Fibroblast of lung (primary cell): ENCODE measurements at regions not wholly inside any gene's neighbourhood (a gene's known extent, or its start where the extent isn't known, plus 50 kb on each side); places are given as distances from the start of the nearest gene placed in this dataset.

Source experiments
- EZH2 ChIP-seq: IDR thresholded peaks from 2 replicates; pipeline ENCODE4 v1.5.1; 2012; ENCODE audit warnings: low read length, control low read depth, mild to moderate bottlenecking; ENCODE audit errors: missing control alignments
- TF ChIP-seq, protein P1 (sequence below), 2 donors: IDR thresholded peaks in 1 of 2; conservative IDR thresholded peaks in 1 of 2; 1 replicate in 1 of 2; 2 replicates in 1 of 2; pipeline ENCODE4 v1.5.1; 2011 to 2012; ENCODE audit warnings: low read length in 2 of 2, control low read depth in 1 of 2, inconsistent platforms in 1 of 2, low read depth in 1 of 2, mild to moderate bottlenecking in 1 of 2

GRCh38 chr5:118185018-118185417, 803.3 kb downstream of the DTWD2 start:
- TF ChIP-seq, protein P1, sequence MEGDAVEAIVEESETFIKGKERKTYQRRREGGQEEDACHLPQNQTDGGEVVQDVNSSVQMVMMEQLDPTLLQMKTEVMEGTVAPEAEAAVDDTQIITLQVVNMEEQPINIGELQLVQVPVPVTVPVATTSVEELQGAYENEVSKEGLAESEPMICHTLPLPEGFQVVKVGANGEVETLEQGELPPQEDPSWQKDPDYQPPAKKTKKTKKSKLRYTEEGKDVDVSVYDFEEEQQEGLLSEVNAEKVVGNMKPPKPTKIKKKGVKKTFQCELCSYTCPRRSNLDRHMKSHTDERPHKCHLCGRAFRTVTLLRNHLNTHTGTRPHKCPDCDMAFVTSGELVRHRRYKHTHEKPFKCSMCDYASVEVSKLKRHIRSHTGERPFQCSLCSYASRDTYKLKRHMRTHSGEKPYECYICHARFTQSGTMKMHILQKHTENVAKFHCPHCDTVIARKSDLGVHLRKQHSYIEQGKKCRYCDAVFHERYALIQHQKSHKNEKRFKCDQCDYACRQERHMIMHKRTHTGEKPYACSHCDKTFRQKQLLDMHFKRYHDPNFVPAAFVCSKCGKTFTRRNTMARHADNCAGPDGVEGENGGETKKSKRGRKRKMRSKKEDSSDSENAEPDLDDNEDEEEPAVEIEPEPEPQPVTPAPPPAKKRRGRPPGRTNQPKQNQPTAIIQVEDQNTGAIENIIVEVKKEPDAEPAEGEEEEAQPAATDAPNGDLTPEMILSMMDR (conservative IDR thresholded peaks at IDR 0.05 in 1 of 2, IDR thresholded peaks at IDR 0.05 in 1 of 2; ENCODE audit: low read depth in 1 of 2, low read length in 2 of 2), result no peak
- no peak for TF ChIP-seq EZH2
